Caki2 (cell line): ENCODE measurements at regions not wholly inside any gene's neighbourhood (a gene's known extent, or its start where the extent isn't known, plus 50 kb on each side); places are given as distances from the start of the nearest gene placed in this dataset.

ENCODE experiments used
- DNase-seq: peaks from one replicate; pipeline ENCODE4 v3.0.0-alpha.2; 2015; ENCODE audit warnings: low read depth
- in situ Hi-C: cut with HindIII; loops from 2 replicates; pipeline ENCODE4 v1.10.0; 2016; ENCODE audit warnings: low sequenced_read_pairs, low pct_unique_long_range_greater_than_20kb, mixed read lengths

DNA sequence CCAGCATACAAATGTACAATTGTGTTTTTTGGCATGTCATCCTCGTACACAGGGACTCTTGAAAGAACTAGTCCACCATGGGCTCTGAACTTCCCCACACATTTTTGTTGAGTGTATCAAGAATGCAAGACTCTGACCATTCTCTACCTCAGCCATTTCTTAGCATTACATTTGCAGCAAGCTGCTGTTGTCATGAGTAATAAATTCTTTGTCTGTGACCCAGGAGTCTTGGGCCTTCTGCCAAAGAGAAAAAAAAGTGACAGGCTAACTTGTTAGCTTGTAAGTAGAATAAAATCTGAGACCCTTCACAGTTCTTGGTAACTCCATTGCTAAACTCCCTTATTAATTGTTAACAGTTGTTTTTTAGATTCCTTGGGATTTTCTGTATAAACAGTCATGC is 542.3 kb upstream of the MBL2 start:
- in situ Hi-C loops, result no loop called here
- peak; percentile 67 for DNase-seq

DNA sequence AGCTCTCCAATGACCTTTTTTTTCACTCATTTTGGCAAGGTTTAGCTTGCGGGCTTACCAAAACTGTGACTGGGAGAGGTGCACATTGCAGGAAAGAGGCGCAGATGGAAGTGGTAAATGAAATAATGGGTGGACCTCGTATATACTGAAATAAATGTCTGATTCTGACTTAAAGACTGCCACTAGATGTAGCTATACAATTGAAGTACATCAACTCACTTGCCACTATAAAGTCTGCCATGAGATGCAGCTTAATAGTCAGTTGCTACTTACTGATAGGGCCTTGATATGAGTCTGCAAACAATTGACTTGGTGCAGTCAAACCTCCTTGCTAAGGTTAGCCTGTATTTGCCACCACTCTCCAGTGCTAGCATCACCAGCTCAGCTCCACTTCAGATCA is 525.9 kb upstream of the MBL2 start:
- no peak for DNase-seq
- in situ Hi-C loops, result no loop called here

DNA sequence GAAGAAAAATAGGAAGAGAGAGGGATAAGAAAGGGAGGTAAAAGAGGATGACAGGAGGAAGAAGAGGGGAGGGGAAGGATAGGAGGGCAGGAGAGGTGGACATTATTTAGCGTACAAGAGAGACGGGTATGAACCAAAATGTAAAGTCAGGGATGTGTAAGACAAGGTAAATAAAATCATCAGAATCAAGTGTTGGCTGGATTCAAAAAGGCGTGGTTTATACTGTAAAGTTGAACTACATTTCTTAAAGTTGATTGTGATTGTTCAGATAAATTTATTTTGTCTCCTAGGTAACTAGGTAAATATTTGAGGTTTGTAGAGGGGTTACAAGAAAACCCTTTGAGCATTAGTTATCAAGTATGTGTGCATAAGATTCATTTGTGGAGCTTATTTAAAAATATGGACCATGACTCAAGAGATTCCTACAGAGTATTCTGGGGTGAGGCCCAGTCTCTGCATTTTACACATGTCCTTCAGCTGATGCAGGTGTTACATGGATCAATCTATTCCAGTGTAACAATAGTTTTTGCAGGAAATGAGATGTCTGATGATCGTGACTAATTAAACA is 512.1 kb upstream of the MBL2 start:
- in situ Hi-C loops, result no loop called here
- no peak for DNase-seq

DNA sequence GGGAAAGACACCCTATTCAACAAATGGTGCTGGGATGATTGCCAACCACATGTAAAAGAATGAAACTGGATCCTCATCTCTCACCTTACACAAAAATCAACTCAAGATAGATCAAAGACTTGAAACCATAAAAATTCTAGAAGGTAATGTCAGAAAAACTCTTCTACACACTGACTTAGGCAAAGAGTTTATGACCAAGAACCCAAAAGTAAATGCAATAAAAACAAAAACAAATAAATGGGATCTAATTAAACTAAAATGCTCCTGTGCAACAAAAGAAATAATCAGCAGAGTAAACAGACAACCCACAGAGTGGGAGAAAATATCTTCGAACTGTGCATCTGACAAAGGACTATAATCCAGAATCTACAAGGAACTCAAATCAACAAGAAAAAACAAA is 504.2 kb upstream of the MBL2 start:
- DNase-seq, result no peak
- in situ Hi-C loops, result no loop called here

DNA sequence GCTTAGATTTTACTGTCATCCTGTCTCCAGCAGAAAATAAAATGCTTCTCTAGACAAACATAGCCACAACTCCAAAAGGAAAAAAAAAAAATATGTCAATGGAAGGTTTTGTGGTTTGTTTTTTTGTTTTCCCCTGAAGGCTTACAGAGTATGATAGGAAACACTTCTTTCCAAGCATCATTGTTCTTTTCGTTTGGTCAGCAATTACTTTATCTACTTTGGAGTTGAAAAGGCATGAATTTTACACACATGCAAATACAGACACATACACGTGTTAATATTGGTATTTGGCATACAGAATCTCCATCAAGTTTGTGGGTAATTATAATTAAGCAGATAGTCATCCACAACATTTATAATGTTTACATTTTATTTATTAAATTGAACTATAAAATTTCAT is 496.9 kb upstream of the MBL2 start:
- no peak for DNase-seq
- in situ Hi-C loops, result no loop called here

DNA sequence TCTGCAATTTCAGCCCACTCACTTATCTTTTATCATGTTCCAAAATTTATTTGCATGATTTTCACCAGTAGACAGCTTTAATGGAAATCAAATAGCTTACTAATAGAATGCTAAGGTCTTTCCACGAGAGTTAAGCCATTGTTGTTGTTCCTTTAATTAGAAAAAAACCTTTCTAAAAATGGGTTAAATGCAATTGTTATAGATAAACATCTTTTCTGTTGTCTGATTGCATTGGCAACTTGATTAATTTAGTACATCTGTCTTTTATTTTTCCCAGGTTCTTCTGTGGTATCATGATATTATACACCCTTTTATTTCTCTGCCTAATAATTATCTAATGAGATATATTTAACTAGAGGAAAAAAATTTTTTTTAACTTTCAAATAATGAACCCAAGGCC is 487.6 kb upstream of the MBL2 start:
- DNase-seq, result no peak
- in situ Hi-C loops, result no loop called here

DNA sequence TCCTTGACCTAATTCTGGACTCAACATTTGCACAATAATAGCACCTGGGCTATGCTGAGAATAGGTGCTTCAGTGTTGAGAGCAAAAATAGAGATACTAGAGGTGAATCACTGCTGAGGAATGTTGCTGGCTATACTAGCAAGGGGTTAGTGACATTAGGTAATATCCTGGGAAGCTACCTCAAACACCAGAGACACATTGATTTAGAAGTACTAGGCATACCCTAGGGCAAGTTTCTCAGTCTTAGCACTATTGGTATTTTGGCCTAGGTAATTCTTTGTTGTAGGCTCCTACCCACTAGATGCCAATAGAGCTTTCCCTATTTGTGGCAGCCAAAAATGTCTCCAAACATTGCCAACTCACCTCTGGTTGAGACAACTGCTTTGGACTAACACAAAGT is 484.0 kb upstream of the MBL2 start:
- in situ Hi-C loops, result no loop called here
- DNase-seq, result no peak

DNA sequence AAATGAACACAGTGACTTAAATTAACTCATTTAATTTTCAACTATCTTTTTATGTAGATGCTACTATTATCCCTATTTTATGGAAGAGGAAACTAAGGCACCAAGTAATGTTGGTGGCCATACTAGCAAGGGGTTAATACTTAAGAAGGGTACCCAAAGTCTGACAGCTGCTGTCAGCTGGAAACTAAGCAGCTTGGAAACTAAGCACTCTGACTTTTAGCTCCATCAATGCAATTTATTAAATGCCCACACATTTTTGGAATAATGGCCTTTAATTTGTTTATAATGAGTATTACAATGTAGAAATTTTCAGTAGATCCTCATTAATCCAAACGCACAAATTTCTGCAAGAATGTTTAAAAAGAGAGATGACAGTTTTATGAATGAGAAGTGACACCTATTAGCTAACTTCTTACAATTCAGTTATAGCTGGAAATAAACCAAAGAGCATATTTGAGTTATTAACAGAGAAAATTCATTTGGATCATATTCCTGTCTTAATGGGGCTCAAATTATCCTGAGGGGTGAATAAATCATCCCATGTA is 483.1 kb upstream of the MBL2 start:
- in situ Hi-C loops, result no loop called here
- no peak for DNase-seq

DNA sequence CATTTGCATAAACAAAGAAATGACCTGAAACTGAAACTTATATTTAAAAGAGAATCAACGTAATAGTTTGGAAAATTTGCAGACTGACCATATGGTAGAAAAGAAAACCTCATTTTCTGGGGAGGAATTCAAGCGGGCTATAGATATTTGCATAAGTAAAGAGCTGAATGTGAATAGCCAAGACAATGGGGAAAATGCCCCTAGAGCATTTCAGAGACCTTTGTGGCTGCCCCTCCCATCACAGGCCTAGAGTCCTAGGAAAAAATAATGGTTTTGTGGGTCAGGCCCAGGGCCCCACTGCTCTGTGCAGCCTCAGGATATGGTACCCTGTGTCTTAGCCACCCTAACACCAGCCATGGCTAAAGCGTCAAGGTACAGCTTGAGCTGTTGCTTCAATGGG is 480.6 kb upstream of the MBL2 start:
- in situ Hi-C loops, result no loop called here

DNA sequence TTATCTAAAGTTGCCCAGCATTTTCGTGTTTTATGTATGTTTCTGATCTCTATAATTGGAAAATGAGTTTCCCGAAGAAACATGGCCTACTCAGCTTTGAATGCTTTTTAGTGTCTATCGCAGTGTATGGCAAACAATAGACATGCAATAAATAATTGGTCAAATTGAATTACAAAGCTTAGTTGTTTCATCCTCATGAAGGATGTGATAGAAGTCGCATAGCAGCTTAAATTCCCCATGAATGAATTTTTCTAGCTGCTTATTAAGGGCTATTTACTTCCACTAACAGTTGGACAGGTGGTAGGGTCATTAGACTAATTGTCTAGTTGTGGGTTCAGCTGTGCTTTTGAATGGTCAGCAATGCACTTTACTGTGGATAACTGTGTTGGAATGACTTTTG is 467.3 kb upstream of the MBL2 start:
- in situ Hi-C loops, result no loop called here

More for the DNA sequence above, 480.6 kb upstream of the MBL2 start:
- no peak for DNase-seq

DNA sequence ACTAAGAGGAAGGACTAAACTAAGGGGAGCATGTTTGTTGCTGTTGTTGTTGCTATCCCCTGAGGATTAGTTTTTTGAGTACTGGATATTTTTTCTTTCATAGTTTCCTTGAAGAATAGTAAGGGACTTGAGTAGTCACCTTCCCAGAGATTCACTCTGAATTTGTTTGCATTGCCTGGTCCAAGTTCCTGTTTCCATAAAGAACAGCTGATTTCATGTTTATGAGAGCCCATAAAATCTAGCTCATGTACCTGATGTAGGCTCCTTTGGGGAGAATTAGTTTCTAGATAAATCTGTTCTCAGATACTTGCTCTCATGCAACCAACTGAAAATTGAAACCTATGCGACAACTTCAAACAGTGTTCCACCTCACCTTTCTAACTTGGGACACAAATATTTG is 464.4 kb upstream of the MBL2 start:
- DNase-seq, result no peak
- in situ Hi-C loops, result no loop called here

More for the DNA sequence above, 467.3 kb upstream of the MBL2 start:
- DNase-seq, result no peak

DNA sequence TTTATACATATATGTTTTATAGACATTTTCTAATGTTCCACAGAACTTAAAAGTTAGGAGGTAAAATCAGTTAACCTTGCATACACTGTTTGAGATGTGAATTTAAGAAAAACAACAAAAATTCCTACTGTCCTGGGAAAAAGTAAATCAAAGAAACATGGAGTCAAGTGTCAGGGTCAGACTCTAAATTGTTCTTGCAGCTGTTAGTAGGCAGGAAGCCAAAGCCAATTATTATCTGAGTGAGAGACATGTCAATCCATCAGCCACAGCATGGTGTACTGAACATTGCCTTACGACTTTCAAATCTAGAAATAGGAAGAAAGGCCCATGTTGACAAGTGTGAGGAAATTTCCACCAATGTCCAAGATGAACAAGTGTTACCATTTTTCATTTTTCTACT is 461.2 kb upstream of the MBL2 start:
- in situ Hi-C loops, result no loop called here
- DNase-seq, result no peak

DNA sequence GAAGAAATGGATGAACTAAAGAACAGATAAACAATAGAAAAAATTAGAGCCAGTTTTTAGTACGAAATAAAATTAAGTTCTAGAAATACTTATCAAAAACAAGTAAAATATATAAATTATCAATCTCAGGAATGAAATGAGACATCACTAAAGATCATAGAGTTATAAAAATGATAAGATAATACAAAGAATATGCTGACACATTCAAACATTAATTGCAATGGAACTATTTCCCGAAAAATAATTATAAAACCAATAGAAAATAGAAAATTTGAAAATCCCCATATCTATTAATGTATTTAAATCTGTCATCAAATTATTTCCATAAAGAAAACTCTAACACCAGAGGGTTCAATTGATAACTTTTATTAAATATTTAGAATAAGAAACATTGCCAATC is 458.1 kb upstream of the MBL2 start:
- no peak for DNase-seq
- in situ Hi-C loops, result no loop called here

DNA sequence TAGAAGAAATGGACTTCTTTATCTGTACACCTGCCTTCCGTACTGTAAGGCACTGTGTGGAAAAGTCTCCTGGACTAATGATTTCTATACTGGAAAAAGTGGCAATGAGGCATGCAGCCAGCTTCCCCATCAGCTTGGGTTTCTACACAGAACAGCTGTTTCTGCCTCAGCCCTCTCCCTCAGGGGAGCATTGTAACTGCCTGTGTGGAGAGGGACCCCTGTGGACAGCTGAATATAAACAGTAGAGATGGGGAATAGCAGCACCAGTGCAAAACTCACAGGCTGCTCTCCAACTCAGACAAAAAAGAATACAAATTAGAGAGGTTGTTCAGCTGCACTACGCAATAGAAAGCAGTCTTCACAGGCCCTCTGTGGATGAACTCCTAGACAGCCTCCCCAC is 451.3 kb upstream of the MBL2 start:
- no peak for DNase-seq
- in situ Hi-C loops, result no loop called here

DNA sequence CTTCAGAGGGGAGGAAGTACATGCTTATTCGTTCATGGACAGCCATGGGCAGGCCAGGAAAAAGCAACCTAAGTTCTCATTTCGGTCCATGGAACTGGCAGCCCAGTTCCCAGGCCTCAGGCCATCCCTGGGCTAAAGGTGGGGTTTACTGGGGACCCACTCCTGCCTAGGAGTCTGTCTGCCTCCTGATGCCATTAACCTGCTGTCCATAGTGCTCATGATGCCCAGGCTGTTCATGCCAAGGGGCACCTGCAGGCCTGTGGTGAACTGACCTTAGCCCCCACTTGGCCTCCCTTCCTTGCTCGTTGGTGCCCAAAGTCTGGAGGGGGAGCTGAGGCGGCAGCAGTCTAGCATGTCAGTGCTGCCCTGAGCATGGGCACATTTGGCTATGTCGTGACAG is 450.2 kb upstream of the MBL2 start:
- in situ Hi-C loops, result no loop called here
- DNase-seq, result no peak

DNA sequence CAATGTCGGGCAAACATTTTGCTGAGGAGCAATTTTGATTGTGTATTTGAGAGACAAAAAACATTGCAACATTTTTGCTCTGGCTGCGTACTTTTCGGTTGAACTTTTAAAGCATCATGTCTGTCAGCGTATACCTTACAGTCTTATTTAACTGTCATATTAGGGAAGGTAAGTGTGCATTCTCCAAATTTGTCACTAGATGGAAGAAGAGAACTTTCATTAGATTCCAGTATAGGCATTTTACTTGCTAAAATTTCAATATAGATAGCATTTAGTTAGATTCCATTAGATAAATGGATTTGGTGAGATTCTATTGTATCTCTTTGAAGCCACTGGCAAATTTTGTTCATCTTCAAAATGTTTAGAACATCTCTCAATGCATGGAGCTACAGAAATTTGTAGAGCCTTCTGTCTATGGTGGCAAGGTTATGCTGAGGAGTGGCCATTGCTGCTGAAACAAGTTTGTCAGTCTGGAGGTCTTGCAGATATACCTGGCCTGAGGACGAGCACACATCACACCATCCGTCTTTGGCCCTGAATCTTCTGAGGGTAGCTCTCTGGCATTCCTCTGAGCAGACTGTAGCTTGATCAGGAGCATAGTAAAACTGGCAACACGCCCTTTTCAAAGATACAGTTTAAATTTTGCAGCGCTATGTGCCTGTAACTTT is 437.5 kb upstream of the MBL2 start:
- in situ Hi-C loops, result no loop called here
- DNase-seq, result peak; percentile 25

DNA sequence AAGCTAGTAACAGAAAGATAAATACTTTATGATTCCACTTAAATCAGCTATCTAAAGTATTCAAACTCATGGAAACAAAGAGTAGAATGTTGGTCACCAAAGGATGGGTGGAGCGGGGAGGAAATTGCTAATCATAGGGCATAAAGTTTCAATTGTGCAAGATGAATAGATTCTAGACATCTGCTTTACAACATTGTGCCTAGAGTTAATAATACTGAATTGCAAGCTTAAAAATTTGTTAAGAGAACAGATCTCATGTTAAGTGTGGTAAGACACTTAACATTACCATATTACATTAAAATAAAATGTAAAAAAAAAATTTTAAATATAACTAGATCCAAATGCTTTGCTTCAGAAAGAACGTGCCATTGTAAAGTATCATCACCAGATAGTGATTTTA is 411.1 kb upstream of the MBL2 start:
- in situ Hi-C loops, result no loop called here
- DNase-seq, result no peak

DNA sequence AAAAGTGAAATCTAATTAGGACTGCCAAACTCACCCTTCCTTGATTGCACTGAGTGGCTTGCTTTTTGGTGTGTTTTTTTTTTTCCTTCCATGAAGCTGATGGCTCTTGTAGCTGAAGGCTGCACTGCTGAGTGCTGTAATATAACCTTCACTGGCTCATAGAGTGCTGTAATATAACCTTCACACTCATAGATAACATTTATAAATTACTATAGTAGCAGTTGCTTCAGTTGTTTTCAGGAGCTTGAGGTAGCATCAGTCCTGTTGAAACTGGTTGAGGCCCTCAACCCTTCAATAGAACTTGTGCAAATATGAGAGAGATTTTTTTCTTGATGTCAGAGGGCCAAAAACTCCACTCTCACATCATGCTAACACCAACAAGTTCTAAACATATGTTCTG is 404.9 kb upstream of the MBL2 start:
- DNase-seq, result no peak
- in situ Hi-C loops, result no loop called here

DNA sequence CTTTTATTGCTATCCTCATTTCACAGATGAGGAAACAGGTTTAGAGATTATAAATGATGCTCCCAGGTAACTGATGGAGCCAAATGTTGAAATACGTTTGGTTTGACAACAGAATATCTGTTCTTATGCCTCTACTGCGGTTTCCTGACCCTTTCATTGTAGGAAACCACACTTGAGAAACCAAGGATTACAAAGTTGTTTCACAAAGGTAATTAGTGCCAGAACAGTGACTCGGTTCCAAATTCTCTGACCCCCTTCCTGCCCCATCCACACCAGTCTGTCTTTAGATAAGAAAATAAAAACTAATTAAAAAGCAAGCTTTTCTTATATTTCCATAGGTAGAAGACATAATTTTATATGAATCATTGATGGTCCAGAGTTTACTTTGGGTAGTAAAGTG is 393.7 kb upstream of the MBL2 start:
- no peak for DNase-seq
- in situ Hi-C loops, result no loop called here

DNA sequence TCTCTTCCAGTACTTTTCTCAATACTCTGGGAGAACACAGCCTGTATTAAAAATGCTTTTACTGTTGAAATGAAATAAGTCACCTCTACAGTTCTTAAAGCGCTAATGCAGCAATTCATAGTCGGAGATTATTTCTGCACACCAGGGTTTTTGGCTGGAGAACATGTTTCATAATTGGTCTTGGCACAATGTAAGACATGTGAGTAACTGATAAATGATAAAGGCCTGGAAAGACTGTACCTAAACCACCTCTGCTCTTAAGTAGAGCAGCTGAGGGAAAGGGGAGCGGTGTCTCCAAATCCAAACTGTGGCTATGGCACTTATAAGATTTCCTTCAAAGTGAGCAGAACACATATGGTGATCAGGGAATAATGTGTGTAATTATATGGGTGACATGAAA is 390.3 kb upstream of the MBL2 start:
- DNase-seq, result no peak
- in situ Hi-C loops, result no loop called here
